T follicular helper cell (primary cell): ENCODE measurements at regions not wholly inside any gene's neighbourhood (a gene's known extent, or its start where the extent isn't known, plus 50 kb on each side); places are given as distances from the start of the nearest gene placed in this dataset.

Experiments
- DNase-seq: peaks from one replicate; pipeline ENCODE4 v3.0.0-alpha.2; 2020; ENCODE audit warnings: low read depth

DNA sequence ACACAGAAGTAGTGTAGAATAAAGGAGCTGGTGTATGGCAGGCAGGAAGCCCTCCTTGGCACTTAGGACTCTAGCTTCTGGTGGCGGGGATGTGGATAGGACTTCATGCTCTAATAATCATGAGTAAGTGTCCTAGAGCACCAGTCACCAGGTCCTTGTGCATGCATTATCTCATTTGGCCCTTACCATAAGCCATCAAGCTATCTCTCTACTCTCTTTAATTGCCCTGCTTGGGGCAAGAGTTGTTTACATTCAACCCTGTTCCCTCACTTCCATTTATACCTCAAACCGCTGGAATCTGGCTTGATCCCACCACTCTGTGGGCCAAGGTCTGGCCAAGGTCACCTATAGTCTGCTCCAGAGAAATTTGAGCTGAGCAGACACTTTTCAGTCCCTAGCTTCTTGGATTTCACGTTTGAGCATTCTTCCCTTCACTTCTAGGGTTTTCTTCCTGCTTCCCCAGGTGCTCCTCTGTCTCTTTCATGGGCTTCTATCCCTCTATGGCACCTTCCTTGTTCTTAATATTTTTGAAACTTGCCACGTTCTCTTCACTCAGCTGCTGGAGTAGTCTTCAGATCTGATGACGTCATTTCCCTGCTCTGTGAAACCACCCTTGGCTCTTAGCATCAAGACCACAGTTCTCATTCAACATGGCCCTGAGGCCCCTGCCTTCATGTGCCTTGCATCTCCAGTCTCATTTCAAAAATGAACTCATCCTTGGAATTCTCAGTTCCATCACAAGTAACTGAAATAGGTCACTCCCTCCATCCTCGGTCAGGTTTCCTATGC, 94.9 kb upstream of the GATA6 start:
- no peak for DNase-seq

- no peak for DNase-seq
Observed at GRCh38 chr18:22080035-22080434, 89.4 kb upstream of the GATA6 start.

DNA sequence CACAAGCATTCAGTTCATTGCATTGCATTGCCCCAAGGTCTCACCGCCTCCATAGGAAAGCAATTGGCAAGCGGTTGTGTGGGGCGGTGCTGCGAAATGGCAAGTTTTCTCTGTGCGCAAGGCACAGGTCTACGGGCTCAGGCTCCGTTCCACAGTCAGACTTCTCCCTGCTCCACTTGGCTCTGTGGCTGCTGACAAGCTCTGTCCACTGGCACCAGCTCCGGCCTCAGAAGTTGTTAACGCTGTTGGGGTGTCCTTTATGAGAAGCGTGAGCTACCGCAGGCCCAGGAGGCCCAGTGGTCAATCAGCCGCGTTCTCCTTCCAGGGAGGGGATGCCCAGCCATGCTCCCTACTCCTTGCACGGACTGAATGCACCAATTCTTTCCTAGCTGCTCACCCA, 87.0 kb upstream of the GATA6 start:
- no peak for DNase-seq

DNA sequence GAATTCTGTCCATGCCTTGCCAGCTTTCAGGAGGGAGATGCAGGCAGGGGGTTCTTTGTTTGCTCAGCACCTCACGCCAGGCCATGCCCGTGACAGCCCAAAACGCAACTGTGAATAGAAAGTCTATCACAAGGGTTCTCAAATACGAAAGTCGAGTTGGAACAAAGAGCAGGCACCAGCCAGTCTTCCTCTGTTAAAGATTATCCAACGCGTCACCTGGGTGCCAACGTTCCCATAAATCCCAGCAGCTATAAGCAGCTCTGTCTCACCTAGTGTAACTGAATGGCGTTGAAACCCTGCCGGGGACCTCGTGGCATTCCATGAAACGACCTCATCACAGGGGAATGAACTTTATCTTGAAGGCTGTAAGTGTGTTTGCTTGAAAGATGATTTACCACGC, 84.8 kb upstream of the GATA6 start:
- DNase-seq: no peak

GRCh38 chr18:22086973-22087372, 82.4 kb upstream of the GATA6 start:
- DNase-seq: no peak

DNA sequence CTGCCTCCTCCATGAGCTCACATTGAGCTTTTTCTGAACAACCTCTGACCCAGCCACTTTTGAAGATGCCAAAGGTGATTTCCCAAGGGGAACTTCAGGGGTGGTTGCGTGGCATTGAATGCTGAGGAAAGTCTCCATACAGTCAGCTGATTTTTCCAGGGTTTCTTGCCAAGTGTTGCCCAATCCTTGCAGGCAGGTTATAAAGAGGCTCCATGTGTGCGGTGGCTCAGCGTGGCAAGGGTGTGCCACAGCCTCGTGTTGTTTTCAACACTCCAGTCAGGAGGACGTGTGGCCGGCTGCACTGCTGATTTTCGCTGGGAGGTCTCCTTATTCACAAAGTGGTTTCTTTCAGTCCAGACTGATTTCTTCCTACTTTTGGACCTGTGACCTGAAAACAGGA, 81.4 kb upstream of the GATA6 start:
- no peak for DNase-seq

GRCh38 chr18:22088996-22089640, 80.3 kb upstream of the GATA6 start:
- no peak for DNase-seq

- no peak for DNase-seq
Observed at GRCh38 chr18:22091341-22091740, 78.0 kb upstream of the GATA6 start.

- no peak for DNase-seq
Observed at GRCh38 chr18:22093731-22094357, 75.5 kb upstream of the GATA6 start.

DNA sequence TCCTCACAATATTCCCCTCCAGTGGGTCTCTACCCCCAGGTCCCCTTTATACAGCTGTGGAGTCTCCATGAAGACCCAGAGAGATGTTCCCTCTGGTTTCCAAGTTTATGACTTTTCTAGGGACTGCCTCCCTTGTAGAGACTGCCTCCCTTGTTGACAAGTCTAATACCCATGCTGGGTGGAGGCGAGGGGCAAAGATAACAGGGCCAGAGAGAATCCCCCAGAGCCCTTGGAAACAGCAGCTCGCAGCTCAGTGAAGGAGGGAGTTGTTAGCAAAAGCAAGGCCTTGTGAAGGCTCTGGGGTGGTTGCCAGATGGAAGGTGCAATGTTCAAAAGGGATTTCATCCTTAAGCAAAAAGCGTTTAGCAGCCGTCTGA, 75.0 kb upstream of the GATA6 start:
- no peak for DNase-seq

- no peak for DNase-seq
Observed at GRCh38 chr18:22098563-22098989, 70.8 kb upstream of the GATA6 start.

DNA sequence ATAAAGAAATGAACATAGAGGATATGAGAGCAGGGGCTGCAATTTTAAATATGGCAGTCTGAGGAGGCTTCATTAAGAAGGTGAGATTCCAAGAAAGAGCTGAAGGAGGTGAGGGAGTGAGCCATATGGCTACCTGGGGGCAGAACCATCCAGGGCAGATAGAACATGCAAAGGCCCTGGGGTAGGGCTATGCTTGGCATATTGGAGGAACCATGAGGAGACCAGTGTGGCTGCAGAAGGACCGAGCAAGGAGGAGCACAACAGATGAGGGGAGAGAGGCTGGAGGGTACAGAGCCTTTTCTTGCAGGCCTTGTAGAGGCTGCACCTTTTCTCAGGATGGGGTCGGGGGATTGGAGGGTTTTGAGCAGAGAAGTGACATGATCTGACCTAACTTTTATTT, 69.5 kb upstream of the GATA6 start:
- DNase-seq: no peak

GRCh38 chr18:22101731-22102130, 67.7 kb upstream of the GATA6 start:
- DNase-seq: no peak

GRCh38 chr18:22102953-22103646, 66.3 kb upstream of the GATA6 start:
- DNase-seq: no peak

- DNase-seq: no peak
Observed at GRCh38 chr18:22103647-22104031, 65.8 kb upstream of the GATA6 start.

DNA sequence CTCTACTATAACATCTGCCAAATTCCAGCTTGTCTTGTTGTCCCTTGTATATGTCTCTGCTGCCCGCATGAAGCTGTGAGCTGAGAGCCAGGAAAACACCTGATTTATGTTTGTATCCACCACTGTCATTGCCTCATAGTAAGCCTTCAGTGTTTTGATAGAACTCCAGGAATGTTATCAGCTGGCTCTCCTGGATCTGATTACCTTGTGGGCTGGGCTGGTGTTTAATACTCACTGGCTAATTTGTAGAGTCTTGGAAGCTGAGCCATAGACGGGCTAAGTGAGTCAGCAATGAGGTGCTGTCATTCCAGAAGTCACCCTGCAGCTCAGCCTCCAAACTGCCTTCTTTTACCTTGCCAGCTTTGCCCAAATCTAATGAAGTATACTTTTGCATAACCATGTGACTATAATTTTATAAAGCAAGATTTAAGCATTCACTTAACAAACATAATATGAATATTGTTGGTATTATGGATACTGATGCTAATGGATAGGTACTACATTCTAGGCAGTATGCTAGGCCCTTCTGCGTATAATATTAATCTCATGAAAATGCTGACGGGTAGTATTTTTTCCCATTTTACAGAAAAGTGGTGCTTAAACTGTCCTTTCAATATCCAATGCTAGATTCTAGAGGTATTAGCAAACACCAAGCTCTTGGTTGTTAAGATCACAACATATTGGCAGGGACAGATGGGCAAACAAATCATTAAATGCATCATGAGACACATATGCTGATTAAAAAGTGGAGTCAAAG, 62.7 kb upstream of the GATA6 start:
- no peak for DNase-seq

GRCh38 chr18:22108674-22109073, 60.7 kb upstream of the GATA6 start:
- no peak for DNase-seq

DNA sequence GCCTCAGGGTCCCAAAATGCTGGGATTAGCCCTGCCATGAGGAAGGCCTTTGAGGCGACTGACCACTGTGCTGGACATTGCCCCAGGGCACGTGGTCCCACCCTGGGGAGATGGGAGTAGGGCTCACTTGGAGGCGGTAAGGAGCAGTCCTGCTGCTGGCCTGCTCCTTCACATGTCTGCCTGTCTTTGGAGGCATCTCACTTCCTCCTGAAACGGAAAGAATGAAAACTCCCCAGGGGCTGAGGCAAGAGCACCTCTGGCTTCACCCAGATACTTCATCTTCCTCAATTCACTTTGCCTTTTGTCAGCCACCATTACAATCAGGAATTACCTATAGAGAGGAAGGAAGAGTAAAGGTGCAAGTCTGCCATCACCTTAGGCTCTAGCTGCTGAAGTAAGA, 59.9 kb upstream of the GATA6 start:
- no peak for DNase-seq

DNA sequence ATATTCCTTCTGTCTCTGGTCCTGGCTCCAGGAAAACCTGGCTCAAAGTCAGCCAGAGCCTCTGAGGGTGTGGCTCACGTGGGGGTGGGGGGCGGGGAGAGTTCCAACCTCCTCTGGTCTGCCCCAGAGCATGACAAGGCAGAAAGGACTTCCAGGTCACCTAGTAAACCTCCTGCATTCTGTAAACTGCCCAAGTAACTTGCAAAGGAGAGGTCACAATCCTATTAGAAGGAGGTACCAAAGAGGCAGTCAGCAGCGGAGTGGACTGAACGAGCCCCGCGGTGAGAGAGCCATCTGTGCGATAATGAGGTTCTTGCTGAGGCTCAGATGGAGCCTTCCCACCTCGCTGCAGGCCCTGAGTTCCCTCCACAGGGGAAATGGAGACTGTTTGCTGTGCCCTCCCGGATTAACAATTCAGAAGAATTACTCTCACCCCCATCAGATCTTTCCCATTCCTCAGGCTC, 58.9 kb upstream of the GATA6 start:
- DNase-seq: no peak

DNA sequence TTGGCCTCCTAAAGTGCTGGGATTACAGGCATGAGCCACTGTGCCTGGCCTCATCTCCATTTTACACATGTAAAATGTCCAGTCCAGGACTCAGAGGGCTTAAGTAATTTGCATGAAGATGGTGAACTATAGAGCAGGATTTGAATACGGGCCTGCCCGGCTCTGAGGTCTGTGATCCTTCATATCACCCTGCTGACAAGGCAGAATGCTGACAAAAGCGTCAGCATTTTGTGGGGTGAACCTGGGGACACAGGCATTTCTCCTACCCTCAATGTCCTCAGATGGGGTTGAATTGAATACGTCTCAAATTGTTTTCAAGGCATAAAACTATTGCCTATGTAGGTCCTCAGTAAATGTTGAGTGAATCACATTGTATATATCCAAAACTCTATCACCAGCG, 57.2 kb upstream of the GATA6 start:
- DNase-seq: no peak

GRCh38 chr18:22113144-22113844, 56.1 kb upstream of the GATA6 start:
- DNase-seq: no peak
